GM23338 (cell line): ENCODE measurements at regions not wholly inside any gene's neighbourhood (a gene's known extent, or its start where the extent isn't known, plus 50 kb on each side); places are given as distances from the start of the nearest gene placed in this dataset.

Experiments
- ATAC-seq: fragments of 200-7000 bp; cut with Tn5 transposase; 3 replicates; pipeline ENCODE4 v1.9.1; 2020
- DNase-seq: peaks from one replicate; pipeline ENCODE4 v3.0.0-alpha.2; 2015; ENCODE audit warnings: low spot score
- H2AFZ ChIP-seq: fragments of 200-600 bp; sonication (generic); 2 replicates; pipeline ENCODE4 v1.8.0; 2016; ENCODE audit warnings: antibody characterized with exemption, mild to moderate bottlenecking, moderate library complexity
- H3F3A ChIP-seq: fragments of 200-600 bp; sonication (generic); replicated peaks from 2 replicates; pipeline ENCODE4 v1.8.0; 2017; ENCODE audit warnings: antibody characterized with exemption, mixed run types, low read depth
- H3K27ac ChIP-seq: fragments of 200-600 bp; sonication (generic); 2 replicates; pipeline ENCODE4 v1.6.1; 2016; ENCODE audit warnings: low read depth
- H3K27me3 ChIP-seq: fragments of 200-600 bp; sonication (generic); 2 replicates; pipeline ENCODE4 v1.8.0; 2016; ENCODE audit warnings: mild to moderate bottlenecking, mixed run types, moderate library complexity; ENCODE audit not compliant: insufficient read depth
- H3K36me3 ChIP-seq: fragments of 200-600 bp; sonication (generic); 2 replicates; pipeline ENCODE4 v1.8.0; 2016; ENCODE audit warnings: mild to moderate bottlenecking; ENCODE audit not compliant: insufficient read depth
- H3K4me1 ChIP-seq: fragments of 200-600 bp; sonication (generic); 2 replicates; pipeline ENCODE4 v1.8.0; 2016; ENCODE audit warnings: mild to moderate bottlenecking, moderate library complexity; ENCODE audit not compliant: insufficient read depth
- H3K4me2 ChIP-seq: fragments of 200-600 bp; sonication (generic); 2 replicates; pipeline ENCODE4 v1.7.1; 2017; ENCODE audit warnings: mixed run types
- H3K4me3 ChIP-seq: fragments of 200-600 bp; sonication (generic); 2 replicates; pipeline ENCODE4 v1.6.1; 2016; ENCODE audit warnings: mixed run types
- H3K79me2 ChIP-seq: fragments of 200-600 bp; sonication (generic); replicated peaks from 2 replicates; pipeline ENCODE4 v1.8.0; 2017; ENCODE audit warnings: mild to moderate bottlenecking; ENCODE audit not compliant: insufficient read depth
- H3K9me2 ChIP-seq: fragments of 200-600 bp; sonication (generic); 2 replicates; pipeline ENCODE4 v1.8.0; 2017; ENCODE audit not compliant: insufficient read depth
- H4K20me1 ChIP-seq: fragments of 200-600 bp; sonication (generic); replicated peaks from 2 replicates; pipeline ENCODE4 v1.8.0; 2017; ENCODE audit warnings: mild to moderate bottlenecking; ENCODE audit not compliant: insufficient read depth
- H3K27ac Mint-ChIP-seq: 2 replicates; pipeline ENCODE4 v1.8.0; 2020; ENCODE audit warnings: inconsistent platforms, mild to moderate bottlenecking, moderate library complexity, mixed read lengths
- H3K27me3 Mint-ChIP-seq: 3 replicates; pipeline ENCODE4 v1.8.0; 2022; ENCODE audit warnings: low read depth, mild to moderate bottlenecking, moderate library complexity, mixed read lengths, inconsistent platforms; ENCODE audit not compliant: insufficient read depth, poor library complexity
- H3K36me3 Mint-ChIP-seq: 3 replicates; pipeline ENCODE4 v1.8.0; 2021; ENCODE audit warnings: low read depth, mild to moderate bottlenecking, inconsistent platforms, moderate library complexity, mixed read lengths
- H3K4me1 Mint-ChIP-seq: 3 replicates; pipeline ENCODE4 v1.8.0; 2020; ENCODE audit warnings: mild to moderate bottlenecking, inconsistent platforms, mixed read lengths
- H3K4me3 Mint-ChIP-seq: 3 replicates; pipeline ENCODE4 v1.8.0; 2021; ENCODE audit warnings: moderate library complexity, mild to moderate bottlenecking, inconsistent platforms, mixed read lengths
- H3K9me3 Mint-ChIP-seq: 3 replicates; pipeline ENCODE4 v1.8.0; 2020; ENCODE audit warnings: moderate library complexity, mild to moderate bottlenecking, inconsistent platforms, mixed read lengths
- CTCF ChIP-seq, 2 experiments: fragments of 200-600 bp in 1 of 2; sonication (generic) in 1 of 2; conservative IDR thresholded peaks; 2 replicates each; pipeline versions ENCODE4 v1.5.1 to v1.6.1; 2016 to 2017; ENCODE audit warnings: antibody characterized with exemption in 2 of 2, low read depth in 2 of 2, mild to moderate bottlenecking in 2 of 2, moderate library complexity in 1 of 2
- ETS1 ChIP-seq: IDR thresholded peaks from 2 replicates; pipeline ENCODE4 v1.6.1; 2016; ENCODE audit warnings: antibody characterized with exemption
- EZH2 ChIP-seq: fragments of 200-600 bp; sonication (generic); IDR thresholded peaks from one replicate; pipeline ENCODE4 v1.8.0; 2017; ENCODE audit warnings: antibody characterized with exemption, mild to moderate bottlenecking, low read depth; ENCODE audit not compliant: unreplicated experiment
- EZH2phosphoT487 ChIP-seq: fragments of 200-600 bp; sonication (generic); IDR thresholded peaks from one replicate; pipeline ENCODE4 v1.8.1; 2018; ENCODE audit warnings: antibody characterized with exemption; ENCODE audit not compliant: unreplicated experiment
- JUNB ChIP-seq: IDR thresholded peaks from one replicate; pipeline ENCODE4 v1.6.1; 2016; ENCODE audit warnings: antibody characterized with exemption; ENCODE audit not compliant: unreplicated experiment
- NANOG ChIP-seq: IDR thresholded peaks from 2 replicates; pipeline ENCODE4 v1.6.1; 2016; ENCODE audit warnings: antibody characterized with exemption, borderline replicate concordance
- POLR2AphosphoS5 ChIP-seq: IDR thresholded peaks from 2 replicates; pipeline ENCODE4 v1.6.1; 2016; ENCODE audit warnings: antibody characterized with exemption, low read depth
- ZNF114 ChIP-seq: fragments of 250-450 bp; sonication (Bioruptor Pico); IDR thresholded peaks from 2 replicates; pipeline ENCODE4 v1.5.0; 2020; ENCODE audit warnings: mild to moderate bottlenecking, moderate library complexity
- ZNF331 ChIP-seq: fragments of 250-450 bp; sonication (Bioruptor Pico); IDR thresholded peaks from 2 replicates; pipeline ENCODE4 v1.5.0; 2020; ENCODE audit warnings: low read depth, mild to moderate bottlenecking, moderate library complexity
- ZNF462 ChIP-seq: fragments of 250-450 bp; sonication (Bioruptor Pico); IDR thresholded peaks from 2 replicates; pipeline ENCODE4 v1.5.0; 2020; ENCODE audit warnings: mild to moderate bottlenecking, moderate library complexity
- TF ChIP-seq, protein P1 (sequence below): IDR thresholded peaks from one replicate; pipeline ENCODE4 v1.6.1; 2018; ENCODE audit warnings: antibody characterized with exemption; ENCODE audit not compliant: unreplicated experiment

DNA sequence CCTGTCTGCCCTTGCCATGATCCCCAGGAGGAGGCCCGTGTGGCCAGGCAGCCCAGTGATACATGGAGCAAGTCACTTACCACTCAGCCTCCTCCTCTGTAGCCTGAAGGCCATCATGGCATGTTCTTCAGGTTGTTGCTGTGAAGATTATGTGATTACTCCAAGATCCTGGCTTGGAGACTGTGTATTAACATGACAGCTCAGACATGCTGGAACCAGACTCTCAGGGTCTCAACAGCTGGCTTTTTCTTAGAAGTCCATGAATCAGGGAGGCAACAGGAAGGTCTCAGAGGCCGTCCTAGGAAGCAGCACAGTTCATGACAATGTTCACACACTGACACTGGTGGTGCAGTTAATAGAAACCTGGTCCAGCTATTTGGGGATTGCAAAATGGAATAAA, 158.6 kb upstream of the TWIST2 start (continued):
- TF ChIP-seq ETS1 (no peak), ZNF331 (CRISPR knock-in tag) (no peak), NANOG (no peak), EZH2phosphoT487 (no peak), POLR2AphosphoS5 (no peak), JUNB (no peak), ZNF114 (CRISPR knock-in tag) (no peak)
- TF ChIP-seq, protein P1, sequence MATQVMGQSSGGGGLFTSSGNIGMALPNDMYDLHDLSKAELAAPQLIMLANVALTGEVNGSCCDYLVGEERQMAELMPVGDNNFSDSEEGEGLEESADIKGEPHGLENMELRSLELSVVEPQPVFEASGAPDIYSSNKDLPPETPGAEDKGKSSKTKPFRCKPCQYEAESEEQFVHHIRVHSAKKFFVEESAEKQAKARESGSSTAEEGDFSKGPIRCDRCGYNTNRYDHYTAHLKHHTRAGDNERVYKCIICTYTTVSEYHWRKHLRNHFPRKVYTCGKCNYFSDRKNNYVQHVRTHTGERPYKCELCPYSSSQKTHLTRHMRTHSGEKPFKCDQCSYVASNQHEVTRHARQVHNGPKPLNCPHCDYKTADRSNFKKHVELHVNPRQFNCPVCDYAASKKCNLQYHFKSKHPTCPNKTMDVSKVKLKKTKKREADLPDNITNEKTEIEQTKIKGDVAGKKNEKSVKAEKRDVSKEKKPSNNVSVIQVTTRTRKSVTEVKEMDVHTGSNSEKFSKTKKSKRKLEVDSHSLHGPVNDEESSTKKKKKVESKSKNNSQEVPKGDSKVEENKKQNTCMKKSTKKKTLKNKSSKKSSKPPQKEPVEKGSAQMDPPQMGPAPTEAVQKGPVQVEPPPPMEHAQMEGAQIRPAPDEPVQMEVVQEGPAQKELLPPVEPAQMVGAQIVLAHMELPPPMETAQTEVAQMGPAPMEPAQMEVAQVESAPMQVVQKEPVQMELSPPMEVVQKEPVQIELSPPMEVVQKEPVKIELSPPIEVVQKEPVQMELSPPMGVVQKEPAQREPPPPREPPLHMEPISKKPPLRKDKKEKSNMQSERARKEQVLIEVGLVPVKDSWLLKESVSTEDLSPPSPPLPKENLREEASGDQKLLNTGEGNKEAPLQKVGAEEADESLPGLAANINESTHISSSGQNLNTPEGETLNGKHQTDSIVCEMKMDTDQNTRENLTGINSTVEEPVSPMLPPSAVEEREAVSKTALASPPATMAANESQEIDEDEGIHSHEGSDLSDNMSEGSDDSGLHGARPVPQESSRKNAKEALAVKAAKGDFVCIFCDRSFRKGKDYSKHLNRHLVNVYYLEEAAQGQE, result no peak

DNA sequence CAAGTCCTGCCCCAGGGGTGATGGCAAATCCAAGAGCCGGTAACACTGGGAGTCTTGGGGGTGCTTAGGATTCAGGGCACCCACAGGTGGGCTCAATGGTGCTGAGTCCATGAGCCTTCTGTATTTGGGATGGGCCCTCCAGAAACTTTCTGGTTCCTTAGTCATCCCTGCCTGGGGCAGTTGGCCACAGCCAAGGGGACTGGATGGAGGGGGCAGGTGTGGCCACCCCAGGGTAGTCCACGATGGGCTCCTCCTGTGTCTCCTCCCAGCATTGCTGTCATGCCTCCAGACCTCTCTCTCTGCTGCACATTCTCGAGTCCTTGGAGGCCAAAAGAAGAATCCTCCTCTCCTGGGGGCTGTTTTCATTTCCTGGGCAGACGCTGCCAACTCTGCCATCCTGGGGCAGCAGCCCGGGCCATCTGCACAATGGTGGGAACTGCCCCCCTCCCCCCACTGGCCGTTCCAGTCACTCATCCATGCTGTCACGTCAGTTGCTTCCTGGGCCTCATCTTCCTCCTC, 158.0 kb upstream of the TWIST2 start:
- ATAC-seq (no peak), DNase-seq (no peak)
- no peaks in the 10 kb centered on the region for H3F3A ChIP-seq
- peaks cover 5% of the 10 kb centered on the region for H3K4me1 Mint-ChIP-seq
- H3K27ac Mint-ChIP-seq, result no peak overlapping the region
- no peaks in the 10 kb centered on the region for H4K20me1 ChIP-seq
- no peaks in the 10 kb centered on the region for H3K4me1 ChIP-seq
- H3K27ac ChIP-seq, result no peak overlapping the region
- no peaks in the 10 kb centered on the region for H3K36me3 ChIP-seq
- H3K4me3 Mint-ChIP-seq, result no peak overlapping the region
- no peaks in the 10 kb centered on the region for H3K36me3 Mint-ChIP-seq
- no peaks in the 10 kb centered on the region for H3K79me2 ChIP-seq
- H3K27me3 Mint-ChIP-seq, result peaks cover 4% of the 10 kb centered on the region
- H3K4me3 ChIP-seq, result no peak overlapping the region
- H3K9me3 Mint-ChIP-seq, result no peaks in the 10 kb centered on the region; the same call in 2 of the 3 replicates
- no peak overlapping the region for H3K4me2 ChIP-seq
- no peak overlapping the region for H2AFZ ChIP-seq
- no peaks in the 10 kb centered on the region for H3K27me3 ChIP-seq
- 0 out of 2 replicates have a peak, but pooled peaks cover 3% of the 10 kb centered on the region for H3K9me2 ChIP-seq
- TF ChIP-seq ETS1 (no peak), CTCF (conservative IDR thresholded peaks at IDR 0.05; ENCODE audit: low read depth in 2 of 2) (no peak), EZH2 (no peak), EZH2phosphoT487 (no peak), JUNB (no peak), NANOG (no peak), ZNF462 (CRISPR knock-in tag) (no peak), ZNF331 (CRISPR knock-in tag) (no peak)
